Karpas-422 (cell line): ENCODE measurements at regions not wholly inside any gene's neighbourhood (a gene's known extent, or its start where the extent isn't known, plus 50 kb on each side); places are given as distances from the start of the nearest gene placed in this dataset.

Experiments used
- DNase-seq: peaks from one replicate; pipeline ENCODE4 v3.0.0-alpha.2; 2015
- H2AFZ ChIP-seq: fragments of 200-600 bp; sonication (generic); 2 replicates; pipeline ENCODE4 v1.6.1; 2014; ENCODE audit warnings: antibody characterized with exemption, low read length, mixed read lengths
- H3K27ac ChIP-seq: fragments of 200-600 bp; sonication (generic); 2 replicates; pipeline ENCODE4 v1.5.1; 2014; ENCODE audit warnings: mild to moderate bottlenecking, low read length, moderate library complexity
- H3K27me3 ChIP-seq: fragments of 200-600 bp; sonication (generic); 2 replicates; pipeline ENCODE4 v1.6.1; 2014; ENCODE audit warnings: low read length, mixed read lengths
- H3K36me3 ChIP-seq: fragments of 200-600 bp; sonication (generic); 2 replicates; pipeline ENCODE4 v1.6.1; 2014; ENCODE audit warnings: low read length, mixed read lengths; ENCODE audit not compliant: insufficient read depth
- H3K4me1 ChIP-seq: fragments of 200-600 bp; sonication (generic); 2 replicates; pipeline ENCODE4 v1.6.1; 2014; ENCODE audit warnings: mild to moderate bottlenecking, low read length, mixed read lengths
- H3K4me2 ChIP-seq: fragments of 200-600 bp; sonication (generic); 2 replicates; pipeline ENCODE4 v1.6.1; 2014; ENCODE audit warnings: low read length, low read depth, mild to moderate bottlenecking; ENCODE audit not compliant: poor library complexity, severe bottlenecking
- H3K4me3 ChIP-seq: fragments of 200-600 bp; sonication (generic); 2 replicates; pipeline ENCODE4 v1.5.1; 2014; ENCODE audit warnings: mild to moderate bottlenecking, antibody characterized with exemption, low read length, mixed read lengths
- H3K79me2 ChIP-seq: fragments of 200-600 bp; sonication (generic); 2 replicates; pipeline ENCODE4 v1.6.1; 2014; ENCODE audit warnings: mild to moderate bottlenecking, low read length, mixed read lengths
- H3K9ac ChIP-seq: fragments of 200-600 bp; sonication (generic); 2 replicates; pipeline ENCODE4 v1.6.0; 2014; ENCODE audit warnings: low read length
- H3K9me2 ChIP-seq: fragments of 200-600 bp; sonication (generic), shearing (Covaris generic); replicated peaks from 2 replicates; pipeline ENCODE4 v1.6.0; 2014; ENCODE audit warnings: mild to moderate bottlenecking, low read length, moderate library complexity; ENCODE audit not compliant: insufficient read depth
- H3K9me3 ChIP-seq: fragments of 300-700, 200-600 bp; sonication (generic); 2 replicates; pipeline ENCODE4 v1.6.1; 2014; ENCODE audit warnings: low read length, mixed read lengths
- H4K20me1 ChIP-seq: fragments of 200-600 bp; sonication (generic); 2 replicates; pipeline ENCODE4 v1.6.1; 2014; ENCODE audit warnings: mild to moderate bottlenecking, antibody characterized with exemption, low read length, low read depth; ENCODE audit not compliant: insufficient read depth

- no peaks in the 10 kb centered on the region for H3K27me3 ChIP-seq
- no peaks in the 10 kb centered on the region for H3K9me3 ChIP-seq
- no peak overlapping the region for H2AFZ ChIP-seq
- no peaks in the 10 kb centered on the region for H3K4me1 ChIP-seq
- H4K20me1 ChIP-seq = no peaks in the 10 kb centered on the region
- no peaks in the 10 kb centered on the region for H3K9me2 ChIP-seq
- no peak overlapping the region for H3K4me2 ChIP-seq
- no peaks in the 10 kb centered on the region for H3K79me2 ChIP-seq
- H3K9ac ChIP-seq = no peak overlapping the region
- H3K4me3 ChIP-seq = no peak overlapping the region
- H3K27ac ChIP-seq = no peak overlapping the region
- no peak for DNase-seq
- H3K36me3 ChIP-seq = no peaks in the 10 kb centered on the region
These were observed 481.5 kb upstream of the HSF2 start for GRCh38 chr6:121917834-121918559.

GRCh38 chr6:121920616-121921015, 478.8 kb upstream of the HSF2 start:
- no peak overlapping the region for H3K27ac ChIP-seq
- H4K20me1 ChIP-seq = no peaks in the 10 kb centered on the region
- no peaks in the 10 kb centered on the region for H3K36me3 ChIP-seq

GRCh38 chr6:121925024-121925423, 474.4 kb upstream of the HSF2 start:
- H3K4me1 ChIP-seq = no peaks in the 10 kb centered on the region
- H3K9ac ChIP-seq = no peak overlapping the region
- no peaks in the 10 kb centered on the region for H3K9me2 ChIP-seq
- no peaks in the 10 kb centered on the region for H3K27me3 ChIP-seq
- DNase-seq = no peak
- H3K4me2 ChIP-seq = no peak overlapping the region
- no peaks in the 10 kb centered on the region for H4K20me1 ChIP-seq
- H2AFZ ChIP-seq = no peak overlapping the region
- H3K9me3 ChIP-seq = no peaks in the 10 kb centered on the region
- no peaks in the 10 kb centered on the region for H3K36me3 ChIP-seq
- no peaks in the 10 kb centered on the region for H3K79me2 ChIP-seq
- no peak overlapping the region for H3K4me3 ChIP-seq
- no peak overlapping the region for H3K27ac ChIP-seq

More at GRCh38 chr6:121920616-121921015, 478.8 kb upstream of the HSF2 start:
- DNase-seq = no peak
- Histone ChIP-seq H3K9me3 (no peaks in the 10 kb centered on the region), H3K4me1 (no peaks in the 10 kb centered on the region), H3K4me3 (no peak overlapping the region), H3K79me2 (no peaks in the 10 kb centered on the region), H3K4me2 (no peak overlapping the region), H3K27me3 (no peaks in the 10 kb centered on the region), H2AFZ (no peak overlapping the region), H3K9me2 (no peaks in the 10 kb centered on the region), H3K9ac (no peak overlapping the region)

GRCh38 chr6:121925534-121926255, 473.8 kb upstream of the HSF2 start:
- no peak overlapping the region for H3K9ac ChIP-seq
- H4K20me1 ChIP-seq = no peaks in the 10 kb centered on the region
- H3K4me3 ChIP-seq = no peak overlapping the region
- H3K4me1 ChIP-seq = no peaks in the 10 kb centered on the region
- no peaks in the 10 kb centered on the region for H3K36me3 ChIP-seq
- no peak for DNase-seq
- H3K27me3 ChIP-seq = no peaks in the 10 kb centered on the region
- H3K79me2 ChIP-seq = no peaks in the 10 kb centered on the region
- no peaks in the 10 kb centered on the region for H3K9me3 ChIP-seq
- H3K4me2 ChIP-seq = no peak overlapping the region
- no peak overlapping the region for H2AFZ ChIP-seq
- no peaks in the 10 kb centered on the region for H3K9me2 ChIP-seq
- H3K27ac ChIP-seq = no peak overlapping the region

- Histone ChIP-seq H4K20me1 (no peaks in the 10 kb centered on the region), H3K9me3 (no peaks in the 10 kb centered on the region), H3K27ac (no peak overlapping the region), H3K4me2 (no peak overlapping the region), H2AFZ (no peak overlapping the region), H3K4me3 (no peak overlapping the region), H3K27me3 (no peaks in the 10 kb centered on the region), H3K4me1 (no peaks in the 10 kb centered on the region), H3K9me2 (no peaks in the 10 kb centered on the region), H3K36me3 (no peaks in the 10 kb centered on the region), H3K9ac (no peak overlapping the region), H3K79me2 (no peaks in the 10 kb centered on the region)
- no peak for DNase-seq
These were observed 470.2 kb upstream of the HSF2 start for GRCh38 chr6:121929301-121929700.

GRCh38 chr6:121932076-121932991, 467.1 kb upstream of the HSF2 start:
- Histone ChIP-seq H3K4me1 (no peaks in the 10 kb centered on the region), H3K27me3 (no peaks in the 10 kb centered on the region), H3K9me3 (no peaks in the 10 kb centered on the region), H3K4me2 (no peak overlapping the region), H3K9me2 (no peaks in the 10 kb centered on the region), H4K20me1 (no peaks in the 10 kb centered on the region), H3K79me2 (no peaks in the 10 kb centered on the region), H2AFZ (no peak overlapping the region), H3K9ac (no peak overlapping the region), H3K36me3 (no peaks in the 10 kb centered on the region), H3K27ac (no peak overlapping the region), H3K4me3 (no peak overlapping the region)
- DNase-seq = no peak

- Histone ChIP-seq H3K4me2 (no peak overlapping the region), H3K9me3 (no peaks in the 10 kb centered on the region), H3K27ac (no peak overlapping the region), H3K4me3 (no peak overlapping the region), H3K27me3 (no peaks in the 10 kb centered on the region), H3K79me2 (no peaks in the 10 kb centered on the region), H3K36me3 (no peaks in the 10 kb centered on the region), H3K9ac (no peak overlapping the region), H3K4me1 (no peaks in the 10 kb centered on the region), H3K9me2 (no peaks in the 10 kb centered on the region), H2AFZ (no peak overlapping the region), H4K20me1 (no peaks in the 10 kb centered on the region)
- no peak for DNase-seq
These were observed 465.0 kb upstream of the HSF2 start for GRCh38 chr6:121934451-121934850.

- no peaks in the 10 kb centered on the region; the same call in 1 of the 2 replicates for H3K9me3 ChIP-seq
- no peaks in the 10 kb centered on the region for H3K27me3 ChIP-seq
- H3K4me3 ChIP-seq = no peak overlapping the region
- no peaks in the 10 kb centered on the region for H3K36me3 ChIP-seq
- no peak overlapping the region for H3K9ac ChIP-seq
- no peaks in the 10 kb centered on the region for H3K4me1 ChIP-seq
- H3K4me2 ChIP-seq = no peak overlapping the region
- no peaks in the 10 kb centered on the region for H3K79me2 ChIP-seq
- H4K20me1 ChIP-seq = no peaks in the 10 kb centered on the region
- DNase-seq = no peak
- no peak overlapping the region for H2AFZ ChIP-seq
- no peaks in the 10 kb centered on the region for H3K9me2 ChIP-seq
- H3K27ac ChIP-seq = no peak overlapping the region
These were observed 458.7 kb upstream of the HSF2 start for GRCh38 chr6:121940728-121941127.
